GM10248 (cell line): ENCODE measurements at regions not wholly inside any gene's neighbourhood (a gene's known extent, or its start where the extent isn't known, plus 50 kb on each side); places are given as distances from the start of the nearest gene placed in this dataset.

Experiments used
- CTCF ChIA-PET: fragments of 300-600 bp; sonication (Branson Sonifier 250); formaldehyde crosslinking; extraction: SDS; loops from one replicate; lab custom pipeline; 2021; ENCODE audit warnings: antibody characterized with exemption; lab: Yijun Ruan, JAX
- POLR2A ChIA-PET: fragments of 350-650 bp; sonication (Branson Sonifier 250); formaldehyde crosslinking; extraction: SDS; loops from one replicate; lab custom pipeline; 2020; ENCODE audit warnings: antibody characterized with exemption; lab: Yijun Ruan, JAX
- DNase-seq: peaks from one replicate; pipeline ENCODE4 v3.0.0; 2012; ENCODE audit errors: extremely low spot score
- CTCF ChIP-seq: IDR thresholded peaks from 2 replicates; pipeline ENCODE4 v1.5.1; 2012; ENCODE audit warnings: mild to moderate bottlenecking, low read depth; ENCODE audit errors: extremely low read depth, missing control alignments, control extremely low read depth

- no peak for TF ChIP-seq CTCF
- CTCF ChIA-PET: interaction anchor here (1.1 to 2.2 kb wide), 4 partner anchors 8 to 39 kb away, joined by 3 to 6 read pairs (median 4); no protein-coding TSS in a partner anchor
- POLR2A ChIA-PET: no interaction called here
- no peak for DNase-seq
Measured at GRCh38 chr3:106206613-106207012, 337.8 kb upstream of the CBLB start.

GRCh38 chr3:106208251-106208650 is 339.4 kb upstream of the CBLB start:
- TF ChIP-seq CTCF: no peak
- POLR2A ChIA-PET: no interaction called here
- CTCF ChIA-PET: interaction anchor here (1.4 kb wide), 1 partner anchor 9 kb away, joined by 3 read pairs; no protein-coding TSS in a partner anchor
- DNase-seq: no peak

DNA sequence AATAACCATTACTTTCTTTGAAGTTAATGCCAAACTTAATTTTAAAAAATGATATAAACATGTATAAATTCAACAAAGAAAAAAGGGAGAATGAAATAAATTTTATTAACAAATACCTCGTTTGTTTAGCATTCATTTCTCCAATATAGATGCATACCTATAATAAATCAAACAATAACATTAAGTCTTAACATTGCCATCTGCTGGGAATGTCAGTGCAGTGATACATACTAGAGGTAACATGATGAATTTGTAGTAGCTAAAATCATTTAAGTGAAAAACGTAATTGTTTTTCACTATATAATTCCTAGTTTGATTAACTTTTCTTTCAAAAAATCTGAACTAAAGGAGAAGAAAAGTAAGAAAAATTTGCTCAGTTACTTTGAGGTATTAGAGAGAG is 340.2 kb upstream of the CBLB start:
- ChIA-PET POLR2A (no interaction called here), CTCF (interaction anchor here (1.5 kb wide), 1 partner anchor 10 kb away, joined by 3 read pairs; no protein-coding TSS in a partner anchor)
- DNase-seq: no peak
- no peak for TF ChIP-seq CTCF

- TF ChIP-seq CTCF: no peak
- ChIA-PET CTCF (interaction anchor here (1.5 kb wide), 1 partner anchor 10 kb away, joined by 3 read pairs; no protein-coding TSS in a partner anchor), POLR2A (no interaction called here)
- DNase-seq: no peak
Measured at GRCh38 chr3:106209482-106209881, 340.7 kb upstream of the CBLB start.

DNA sequence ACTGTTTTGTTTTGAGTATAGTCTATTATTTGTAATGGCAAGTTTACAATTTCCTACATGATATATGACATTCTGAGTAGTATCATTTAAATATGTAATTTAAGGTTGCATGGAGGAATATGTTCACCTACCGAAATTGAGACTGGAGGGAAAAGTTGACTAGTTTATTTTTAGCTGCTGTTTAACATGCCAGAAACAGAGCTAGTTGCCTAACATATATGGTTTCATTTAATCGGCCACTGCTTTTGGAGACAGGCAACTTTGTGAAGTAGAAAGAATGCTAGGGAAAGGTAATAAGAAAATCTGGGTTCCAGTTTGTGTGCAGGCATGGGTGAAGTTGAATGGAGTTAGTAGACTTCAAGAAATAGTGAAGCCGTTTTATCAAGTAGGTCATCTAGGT is 342.1 kb upstream of the CBLB start:
- no peak for TF ChIP-seq CTCF
- POLR2A ChIA-PET: no interaction called here
- CTCF ChIA-PET: interaction anchor here (1.6 kb wide), 1 partner anchor 15 kb away, joined by 4 read pairs; no protein-coding TSS in a partner anchor
- DNase-seq: no peak

DNA sequence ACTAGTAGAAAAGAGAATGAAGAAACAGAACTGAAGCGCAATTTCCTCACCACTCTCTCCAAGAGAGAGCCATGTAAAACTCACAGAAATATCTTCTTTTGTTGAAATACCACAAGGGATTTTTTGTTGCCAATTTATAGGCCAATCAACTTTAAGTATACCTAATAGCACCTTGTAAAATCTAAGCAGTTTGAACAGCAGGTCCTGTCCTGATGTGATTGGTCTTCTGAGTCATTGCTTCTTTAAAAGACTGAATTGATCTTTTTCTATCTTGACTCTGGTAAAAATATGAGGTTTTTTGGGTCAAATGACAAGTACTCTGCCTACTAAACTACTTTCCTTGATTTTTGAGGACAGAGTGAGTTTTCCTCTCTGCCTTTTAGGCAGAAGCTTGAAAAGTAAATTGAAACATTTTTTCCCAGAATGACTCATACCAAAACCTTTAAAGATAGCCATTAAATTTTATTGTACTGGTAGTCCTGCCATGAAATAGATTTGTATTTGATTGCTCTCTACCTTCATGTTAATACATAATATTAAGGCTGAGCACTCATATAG is 343.9 kb upstream of the CBLB start:
- POLR2A ChIA-PET: no interaction called here
- no peak for DNase-seq
- TF ChIP-seq CTCF: no peak
- CTCF ChIA-PET: interaction anchor here (1.4 to 1.6 kb wide), 2 partner anchors 13 to 49 kb away, joined by 3 to 4 read pairs; no protein-coding TSS in a partner anchor
